HG03354 (cell line): ENCODE measurements at regions not wholly inside any gene's neighbourhood (a gene's known extent, or its start where the extent isn't known, plus 50 kb on each side); places are given as distances from the start of the nearest gene placed in this dataset.

Experiments
- ATAC-seq: cut with Tn5 transposase; IDR thresholded peaks from one replicate; pipeline ENCODE4 v1.9.1; 2021; ENCODE audit warnings: mild to moderate bottlenecking; ENCODE audit not compliant: unreplicated experiment, poor library complexity, severe bottlenecking

- no peak for ATAC-seq
Measured at GRCh38 chr3:40780925-40781406, 256.2 kb downstream of the ZNF621 start.

GRCh38 chr3:40782111-40782721 lies 257.5 kb downstream of the ZNF621 start:
- no peak for ATAC-seq

GRCh38 chr3:40790746-40791145 lies 266.0 kb downstream of the ZNF621 start:
- ATAC-seq, result no peak

- no peak for ATAC-seq
Measured at GRCh38 chr3:40793730-40794129, 269.0 kb downstream of the ZNF621 start.

GRCh38 chr3:40800343-40800742 lies 275.6 kb downstream of the ZNF621 start:
- ATAC-seq, result no peak

- no peak for ATAC-seq
Measured at GRCh38 chr3:40801284-40801741, 276.6 kb downstream of the ZNF621 start.

GRCh38 chr3:40803311-40803710 lies 278.6 kb downstream of the ZNF621 start:
- ATAC-seq, result no peak

- no peak for ATAC-seq
Measured at GRCh38 chr3:40805456-40805855, 280.7 kb downstream of the ZNF621 start.

- no peak for ATAC-seq
Measured at GRCh38 chr3:40810813-40811212, 286.1 kb downstream of the ZNF621 start.

GRCh38 chr3:40817017-40817416 lies 292.3 kb downstream of the ZNF621 start:
- ATAC-seq, result no peak

GRCh38 chr3:40821315-40821714 lies 296.6 kb downstream of the ZNF621 start:
- ATAC-seq, result no peak

- no peak for ATAC-seq
Measured at GRCh38 chr3:40827226-40827625, 302.5 kb downstream of the ZNF621 start.

- no peak for ATAC-seq
Measured at GRCh38 chr3:40827942-40828688, 303.4 kb downstream of the ZNF621 start.

- ATAC-seq, result no peak
Measured at GRCh38 chr3:40828741-40829415, 304.1 kb downstream of the ZNF621 start.

GRCh38 chr3:40829876-40830275 lies 305.1 kb downstream of the ZNF621 start:
- no peak for ATAC-seq

GRCh38 chr3:40837300-40837699 lies 312.5 kb downstream of the ZNF621 start:
- no peak for ATAC-seq

GRCh38 chr3:40841131-40841530 lies 316.4 kb downstream of the ZNF621 start:
- no peak for ATAC-seq

GRCh38 chr3:40841570-40842109 lies 316.9 kb downstream of the ZNF621 start:
- no peak for ATAC-seq

GRCh38 chr3:40842714-40843113 lies 318.0 kb downstream of the ZNF621 start:
- no peak for ATAC-seq

- ATAC-seq, result no peak
Measured at GRCh38 chr3:40843208-40843624, 318.5 kb downstream of the ZNF621 start.
